ENCODE measurements at regions not wholly inside any gene's neighbourhood (a gene's known extent, or its start where the extent isn't known, plus 50 kb on each side); places are given as distances from the start of the nearest gene placed in this dataset.
"Not testable (repeated sequence)": the region's sequence is repeated elsewhere in the genome, so short reads cannot be mapped to it uniquely, and the experiment has no call there.

DNA sequence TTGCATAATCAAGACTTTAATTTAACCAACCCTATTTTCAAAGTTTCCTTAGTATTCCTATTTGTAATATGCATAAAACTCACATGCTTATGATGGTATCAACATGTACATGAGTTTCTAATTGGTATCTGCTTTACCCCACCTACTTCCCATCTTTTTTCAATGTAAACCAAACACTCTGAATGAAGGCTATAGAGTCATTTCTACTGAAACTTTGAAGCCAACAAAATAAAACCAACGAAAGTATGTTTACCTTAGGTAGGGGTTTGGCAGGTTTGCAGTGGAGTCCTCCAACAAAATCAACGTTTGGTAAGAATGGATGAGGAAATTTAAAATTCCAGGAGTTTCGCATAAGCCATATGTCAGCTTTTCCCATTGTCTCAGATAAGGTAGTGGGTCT lies 66.4 kb upstream of the UGT2A3 start:
- TF ChIP-seq, protein P1, sequence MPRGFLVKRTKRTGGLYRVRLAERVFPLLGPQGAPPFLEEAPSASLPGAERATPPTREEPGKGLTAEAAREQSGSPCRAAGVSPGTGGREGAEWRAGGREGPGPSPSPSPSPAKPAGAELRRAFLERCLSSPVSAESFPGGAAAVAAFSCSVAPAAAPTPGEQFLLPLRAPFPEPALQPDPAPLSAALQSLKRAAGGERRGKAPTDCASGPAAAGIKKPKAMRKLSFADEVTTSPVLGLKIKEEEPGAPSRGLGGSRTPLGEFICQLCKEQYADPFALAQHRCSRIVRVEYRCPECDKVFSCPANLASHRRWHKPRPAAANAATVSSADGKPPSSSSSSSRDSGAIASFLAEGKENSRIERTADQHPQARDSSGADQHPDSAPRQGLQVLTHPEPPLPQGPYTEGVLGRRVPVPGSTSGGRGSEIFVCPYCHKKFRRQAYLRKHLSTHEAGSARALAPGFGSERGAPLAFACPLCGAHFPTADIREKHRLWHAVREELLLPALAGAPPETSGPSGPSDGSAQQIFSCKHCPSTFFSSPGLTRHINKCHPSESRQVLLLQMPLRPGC (tag by site-specific recombination; IDR thresholded peaks at IDR 0.05): not testable (repeated sequence)
- TF ChIP-seq, protein P2, sequence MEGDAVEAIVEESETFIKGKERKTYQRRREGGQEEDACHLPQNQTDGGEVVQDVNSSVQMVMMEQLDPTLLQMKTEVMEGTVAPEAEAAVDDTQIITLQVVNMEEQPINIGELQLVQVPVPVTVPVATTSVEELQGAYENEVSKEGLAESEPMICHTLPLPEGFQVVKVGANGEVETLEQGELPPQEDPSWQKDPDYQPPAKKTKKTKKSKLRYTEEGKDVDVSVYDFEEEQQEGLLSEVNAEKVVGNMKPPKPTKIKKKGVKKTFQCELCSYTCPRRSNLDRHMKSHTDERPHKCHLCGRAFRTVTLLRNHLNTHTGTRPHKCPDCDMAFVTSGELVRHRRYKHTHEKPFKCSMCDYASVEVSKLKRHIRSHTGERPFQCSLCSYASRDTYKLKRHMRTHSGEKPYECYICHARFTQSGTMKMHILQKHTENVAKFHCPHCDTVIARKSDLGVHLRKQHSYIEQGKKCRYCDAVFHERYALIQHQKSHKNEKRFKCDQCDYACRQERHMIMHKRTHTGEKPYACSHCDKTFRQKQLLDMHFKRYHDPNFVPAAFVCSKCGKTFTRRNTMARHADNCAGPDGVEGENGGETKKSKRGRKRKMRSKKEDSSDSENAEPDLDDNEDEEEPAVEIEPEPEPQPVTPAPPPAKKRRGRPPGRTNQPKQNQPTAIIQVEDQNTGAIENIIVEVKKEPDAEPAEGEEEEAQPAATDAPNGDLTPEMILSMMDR (tag by site-specific recombination; IDR thresholded peaks at IDR 0.05): not testable (repeated sequence)
- not testable (repeated sequence) for TF ChIP-seq ZNF274 (IDR thresholded peaks at IDR 0.05; ENCODE audit: low read length); ZNF274 (tag by site-specific recombination; IDR thresholded peaks at IDR 0.05; ENCODE audit: borderline replicate concordance); HOXA7 (CRISPR knock-in tag; IDR thresholded peaks at IDR 0.05; ENCODE audit: borderline replicate concordance); ZNF292 (tag by site-specific recombination; IDR thresholded peaks at IDR 0.05; ENCODE audit: borderline replicate concordance, low read depth); ZNF530 (tag by site-specific recombination; IDR thresholded peaks at IDR 0.05; ENCODE audit: low read depth); ZNF10 (tag by site-specific recombination; IDR thresholded peaks at IDR 0.05)
- TF ChIP-seq, protein P3, sequence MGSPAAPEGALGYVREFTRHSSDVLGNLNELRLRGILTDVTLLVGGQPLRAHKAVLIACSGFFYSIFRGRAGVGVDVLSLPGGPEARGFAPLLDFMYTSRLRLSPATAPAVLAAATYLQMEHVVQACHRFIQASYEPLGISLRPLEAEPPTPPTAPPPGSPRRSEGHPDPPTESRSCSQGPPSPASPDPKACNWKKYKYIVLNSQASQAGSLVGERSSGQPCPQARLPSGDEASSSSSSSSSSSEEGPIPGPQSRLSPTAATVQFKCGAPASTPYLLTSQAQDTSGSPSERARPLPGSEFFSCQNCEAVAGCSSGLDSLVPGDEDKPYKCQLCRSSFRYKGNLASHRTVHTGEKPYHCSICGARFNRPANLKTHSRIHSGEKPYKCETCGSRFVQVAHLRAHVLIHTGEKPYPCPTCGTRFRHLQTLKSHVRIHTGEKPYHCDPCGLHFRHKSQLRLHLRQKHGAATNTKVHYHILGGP (tag by site-specific recombination; IDR thresholded peaks at IDR 0.05): not testable (repeated sequence)
- TF ChIP-seq, protein P4, sequence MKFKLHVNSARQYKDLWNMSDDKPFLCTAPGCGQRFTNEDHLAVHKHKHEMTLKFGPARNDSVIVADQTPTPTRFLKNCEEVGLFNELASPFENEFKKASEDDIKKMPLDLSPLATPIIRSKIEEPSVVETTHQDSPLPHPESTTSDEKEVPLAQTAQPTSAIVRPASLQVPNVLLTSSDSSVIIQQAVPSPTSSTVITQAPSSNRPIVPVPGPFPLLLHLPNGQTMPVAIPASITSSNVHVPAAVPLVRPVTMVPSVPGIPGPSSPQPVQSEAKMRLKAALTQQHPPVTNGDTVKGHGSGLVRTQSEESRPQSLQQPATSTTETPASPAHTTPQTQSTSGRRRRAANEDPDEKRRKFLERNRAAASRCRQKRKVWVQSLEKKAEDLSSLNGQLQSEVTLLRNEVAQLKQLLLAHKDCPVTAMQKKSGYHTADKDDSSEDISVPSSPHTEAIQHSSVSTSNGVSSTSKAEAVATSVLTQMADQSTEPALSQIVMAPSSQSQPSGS (tag by site-specific recombination; IDR thresholded peaks at IDR 0.05; ENCODE audit: low read depth): not testable (repeated sequence)
- TF ChIP-seq, protein P5, sequence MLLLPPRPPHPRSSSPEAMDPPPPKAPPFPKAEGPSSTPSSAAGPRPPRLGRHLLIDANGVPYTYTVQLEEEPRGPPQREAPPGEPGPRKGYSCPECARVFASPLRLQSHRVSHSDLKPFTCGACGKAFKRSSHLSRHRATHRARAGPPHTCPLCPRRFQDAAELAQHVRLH (tag by site-specific recombination; IDR thresholded peaks at IDR 0.05): not testable (repeated sequence)

Data from HEK293 (cell line).